GM12892 (cell line): ENCODE measurements at regions not wholly inside any gene's neighbourhood (a gene's known extent, or its start where the extent isn't known, plus 50 kb on each side); places are given as distances from the start of the nearest gene placed in this dataset.

Experiments
- POLR2A ChIP-seq: IDR thresholded peaks from 2 replicates; pipeline ENCODE4 v1.6.1; 2011; ENCODE audit warnings: low read depth, low read length, control low read depth
- POLR2AphosphoS5 ChIP-seq: IDR thresholded peaks from 2 replicates; pipeline ENCODE4 v1.6.1; 2011; ENCODE audit warnings: low read depth, low read length, control low read depth
- TAF1 ChIP-seq: IDR thresholded peaks from 2 replicates; pipeline ENCODE4 v1.6.1; 2011; ENCODE audit warnings: low read depth, mild to moderate bottlenecking, control low read depth, low read length, borderline replicate concordance

DNA sequence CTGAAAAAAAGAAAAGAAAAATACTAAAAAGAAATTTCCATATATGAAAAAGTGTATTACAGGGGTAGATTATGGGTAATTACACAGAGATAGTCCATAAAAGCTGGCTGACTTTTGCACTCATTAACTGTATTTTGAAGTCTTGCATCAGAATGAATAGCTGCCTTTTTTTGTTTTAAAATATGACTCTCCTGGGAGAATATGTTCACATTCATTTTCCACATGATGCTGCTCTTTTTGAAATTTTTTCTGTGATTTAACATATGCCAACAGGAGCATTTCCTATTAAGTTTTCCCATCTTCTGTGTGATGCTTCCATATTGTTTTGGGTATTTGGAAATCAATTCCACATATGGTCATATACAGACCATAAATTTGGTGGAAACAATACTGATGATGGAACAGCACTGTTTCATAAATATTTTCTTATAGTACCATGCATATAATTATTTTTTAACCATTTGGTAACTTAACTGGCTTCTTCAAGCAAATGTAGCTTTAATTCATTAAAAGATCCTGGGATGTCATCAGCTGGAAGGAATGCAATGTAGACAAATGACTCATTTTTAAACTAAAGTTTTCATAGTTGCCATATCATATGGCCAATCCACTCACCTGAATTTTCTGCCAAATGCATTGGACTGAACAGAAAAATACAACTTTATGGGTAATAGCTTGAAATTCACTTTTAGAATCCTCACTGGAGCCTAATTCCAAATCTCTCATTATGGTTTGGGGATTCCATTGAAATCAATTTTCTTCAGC, 313.9 kb upstream of the GLI3 start:
- TF ChIP-seq POLR2AphosphoS5, result no peak
- no peak for TF ChIP-seq POLR2A
- no peak for TF ChIP-seq TAF1
